Endothelial cell of umbilical vein (primary cell): ENCODE measurements at regions not wholly inside any gene's neighbourhood (a gene's known extent, or its start where the extent isn't known, plus 50 kb on each side); places are given as distances from the start of the nearest gene placed in this dataset.

Experiments used
- BruUV-seq: library from RNA; stranded (reverse); fragments of 400-500 nt; replicated peaks from 2 replicates; lab custom pipeline; 2021; lab: Mats Ljungman, UMichigan
- CTCF ChIA-PET: fragments of 300-600, 350-600 bp; sonication (Branson Sonifier 250); formaldehyde crosslinking; loops from one replicate; lab custom pipeline; 2021; ENCODE audit warnings: antibody characterized with exemption, inconsistent platforms; lab: Charles Lee
- POLR2A ChIA-PET: fragments of 300-600, 350-600 bp; sonication (Branson Sonifier 250); formaldehyde crosslinking; loops from one replicate; lab custom pipeline; 2021; ENCODE audit warnings: antibody characterized with exemption, inconsistent platforms; lab: Charles Lee
- DNase-seq: peaks from one replicate; pipeline ENCODE4 v3.0.0-alpha.2; 2011; ENCODE audit warnings: low read depth, low spot score
- FAIRE-seq: peaks from 2 replicates; lab custom pipeline; 2011; peaks lifted over from hg19 to GRCh38; lab: Jason Lieb, UNC
- H2AFZ ChIP-seq: 2 replicates; pipeline ENCODE4 v1.6.0; 2012; ENCODE audit warnings: low read depth, low read length, control low read depth, inconsistent platforms
- H3K27ac ChIP-seq: 2 replicates; pipeline ENCODE4 v1.5.1; 2011; ENCODE audit warnings: low read depth, mild to moderate bottlenecking, control low read depth, low read length, moderate library complexity; ENCODE audit not compliant: insufficient read depth
- H3K27me3 ChIP-seq, 2 experiments: 2 replicates each; pipeline versions ENCODE4 v1.6.0 to v1.6.1; 2011; ENCODE audit warnings: low read length in 2 of 2, mixed read lengths in 1 of 2; ENCODE audit not compliant: control insufficient read depth in 2 of 2, insufficient read depth in 2 of 2
- H3K36me3 ChIP-seq, 2 experiments: 2 replicates in 1 of 2; 3 replicates in 1 of 2; pipeline ENCODE4 v1.5.1; 2011; ENCODE audit warnings: low read length in 2 of 2, mild to moderate bottlenecking in 1 of 2, moderate library complexity in 1 of 2; ENCODE audit not compliant: control insufficient read depth in 2 of 2, insufficient read depth in 2 of 2; ENCODE audit errors: extremely low read depth in 1 of 2
- H3K4me1 ChIP-seq: 3 replicates; pipeline ENCODE4 v1.5.1; 2011; ENCODE audit warnings: mild to moderate bottlenecking, low read length; ENCODE audit not compliant: control insufficient read depth, insufficient read depth; ENCODE audit errors: extremely low read depth
- H3K4me2 ChIP-seq: 2 replicates; pipeline ENCODE4 v1.6.1; 2011; ENCODE audit warnings: low read length, control low read depth, mixed read lengths; ENCODE audit not compliant: insufficient read depth
- H3K4me3 ChIP-seq, 3 experiments: fragments of 200-600 bp in 1 of 3; sonication (generic), shearing (Covaris generic) in 1 of 3; replicated peaks in 1 of 3; 2 replicates each; pipeline ENCODE4 v1.5.1; 2011 to 2016; ENCODE audit warnings: control low read depth in 3 of 3, low read length in 3 of 3, mild to moderate bottlenecking in 2 of 3, inconsistent platforms in 1 of 3, low read depth in 1 of 3, moderate library complexity in 1 of 3; ENCODE audit not compliant: insufficient read depth in 1 of 3
- H3K79me2 ChIP-seq: 2 replicates; pipeline ENCODE4 v1.6.0; 2012; ENCODE audit warnings: low read length, inconsistent platforms; ENCODE audit not compliant: control insufficient read depth, insufficient read depth
- H3K9ac ChIP-seq: replicated peaks from 2 replicates; pipeline ENCODE3; 2011; ENCODE audit warnings: low read length, control low read depth; ENCODE audit not compliant: insufficient read depth; ENCODE audit errors: extremely low read depth
- H3K9me1 ChIP-seq: replicated peaks from 3 replicates; pipeline ENCODE4 v1.6.0; 2011; ENCODE audit warnings: mild to moderate bottlenecking, low read length; ENCODE audit not compliant: control insufficient read depth, insufficient read depth; ENCODE audit errors: extremely low read depth
- H3K9me3 ChIP-seq: replicated peaks from 2 replicates; pipeline ENCODE4 v1.5.1; 2012; ENCODE audit warnings: low read length, inconsistent platforms; ENCODE audit not compliant: control insufficient read depth, insufficient read depth
- H4K20me1 ChIP-seq: replicated peaks from 2 replicates; pipeline ENCODE3; 2011; ENCODE audit warnings: mild to moderate bottlenecking, low read length; ENCODE audit not compliant: control insufficient read depth, insufficient read depth; ENCODE audit errors: extremely low read depth
- EZH2 ChIP-seq: IDR thresholded peaks from 2 replicates; pipeline ENCODE4 v1.6.1; 2012; ENCODE audit warnings: borderline replicate concordance, low read depth, mild to moderate bottlenecking, moderate library complexity, low read length, inconsistent platforms; ENCODE audit not compliant: severe bottlenecking
- FOS ChIP-seq: IDR thresholded peaks from 2 replicates; pipeline ENCODE4 v1.6.1; 2011; ENCODE audit warnings: mild to moderate bottlenecking, low read length, moderate library complexity, borderline replicate concordance; ENCODE audit not compliant: insufficient read depth
- GATA2 ChIP-seq: IDR thresholded peaks from 2 replicates; pipeline ENCODE4 v1.7.0; 2011; ENCODE audit warnings: low read depth, mild to moderate bottlenecking, moderate library complexity, mixed read lengths, low read length; ENCODE audit not compliant: insufficient read length, insufficient read depth
- JUN ChIP-seq: IDR thresholded peaks from 2 replicates; pipeline ENCODE4 v1.6.1; 2011; ENCODE audit warnings: borderline replicate concordance, low read depth; ENCODE audit not compliant: insufficient read length, insufficient read depth
- MYC ChIP-seq: IDR thresholded peaks from one replicate; pipeline ENCODE4 v1.6.1; 2011; ENCODE audit warnings: mild to moderate bottlenecking, low read depth, low read length
- POLR2A ChIP-seq: IDR thresholded peaks from 2 replicates; pipeline ENCODE4 v1.6.1; 2012; ENCODE audit warnings: low read depth, mild to moderate bottlenecking, control low read depth, low read length
- POLR2AphosphoS5 ChIP-seq: IDR thresholded peaks from 2 replicates; pipeline ENCODE4 v1.6.1; 2012; ENCODE audit warnings: low read depth, mild to moderate bottlenecking, control low read depth, low read length, moderate library complexity; ENCODE audit not compliant: insufficient read depth
- dilution Hi-C: fragments of 300-500 bp; cut with MboI; formaldehyde crosslinking; loops from one replicate; pipeline ENCODE4 v1.15.0; 2019; ENCODE audit warnings: low sequenced_read_pairs; ENCODE audit not compliant: extremely low pct_ligation_motif_present
- intact Hi-C: fragments of 100-400 bp; cut with micrococcal nuclease; formaldehyde crosslinking; loops from one replicate; pipeline ENCODE4 v1.10.0; 2022
- TF ChIP-seq, protein P1 (sequence below), 2 donors: IDR thresholded peaks; 1 replicate in 1 of 2; 2 replicates in 1 of 2; pipeline ENCODE4 v1.5.1; 2011; ENCODE audit warnings: low read length in 2 of 2, mild to moderate bottlenecking in 2 of 2, moderate library complexity in 2 of 2, control low read depth in 1 of 2, inconsistent platforms in 1 of 2, low read depth in 1 of 2; ENCODE audit not compliant: insufficient read depth in 1 of 2; ENCODE audit errors: extremely low read depth in 1 of 2
- TF ChIP-seq, protein P2 (sequence below): IDR thresholded peaks from 2 replicates; pipeline ENCODE4 v1.6.1; 2011; ENCODE audit not compliant: insufficient read depth, insufficient read length

- POLR2A ChIA-PET = no interaction called here
- Histone ChIP-seq H3K9me3 (no peaks in the 10 kb centered on the region), H3K4me2 (no peak overlapping the region), H3K27me3 (no peaks in the 10 kb centered on the region), H3K27ac (no peak overlapping the region), H3K4me1 (no peaks in the 10 kb centered on the region), H3K36me3 (no peaks in the 10 kb centered on the region), H3K9me1 (no peaks in the 10 kb centered on the region), H3K4me3 (no peak overlapping the region), H4K20me1 (no peaks in the 10 kb centered on the region), H3K9ac (no peak overlapping the region), H3K79me2 (no peaks in the 10 kb centered on the region), H2AFZ (no peak overlapping the region)
- no peak for DNase-seq
- no peak for FAIRE-seq
- no peak for TF ChIP-seq GATA2
- no peak for TF ChIP-seq POLR2A
- TF ChIP-seq, protein P1, sequence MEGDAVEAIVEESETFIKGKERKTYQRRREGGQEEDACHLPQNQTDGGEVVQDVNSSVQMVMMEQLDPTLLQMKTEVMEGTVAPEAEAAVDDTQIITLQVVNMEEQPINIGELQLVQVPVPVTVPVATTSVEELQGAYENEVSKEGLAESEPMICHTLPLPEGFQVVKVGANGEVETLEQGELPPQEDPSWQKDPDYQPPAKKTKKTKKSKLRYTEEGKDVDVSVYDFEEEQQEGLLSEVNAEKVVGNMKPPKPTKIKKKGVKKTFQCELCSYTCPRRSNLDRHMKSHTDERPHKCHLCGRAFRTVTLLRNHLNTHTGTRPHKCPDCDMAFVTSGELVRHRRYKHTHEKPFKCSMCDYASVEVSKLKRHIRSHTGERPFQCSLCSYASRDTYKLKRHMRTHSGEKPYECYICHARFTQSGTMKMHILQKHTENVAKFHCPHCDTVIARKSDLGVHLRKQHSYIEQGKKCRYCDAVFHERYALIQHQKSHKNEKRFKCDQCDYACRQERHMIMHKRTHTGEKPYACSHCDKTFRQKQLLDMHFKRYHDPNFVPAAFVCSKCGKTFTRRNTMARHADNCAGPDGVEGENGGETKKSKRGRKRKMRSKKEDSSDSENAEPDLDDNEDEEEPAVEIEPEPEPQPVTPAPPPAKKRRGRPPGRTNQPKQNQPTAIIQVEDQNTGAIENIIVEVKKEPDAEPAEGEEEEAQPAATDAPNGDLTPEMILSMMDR (IDR thresholded peaks at IDR 0.05; ENCODE audit: extremely low read depth in 1 of 2, insufficient read depth in 1 of 2, low read depth in 1 of 2, low read length in 2 of 2) = no peak
- no peak for TF ChIP-seq POLR2AphosphoS5
- no peak for TF ChIP-seq FOS
- TF ChIP-seq, protein P2, sequence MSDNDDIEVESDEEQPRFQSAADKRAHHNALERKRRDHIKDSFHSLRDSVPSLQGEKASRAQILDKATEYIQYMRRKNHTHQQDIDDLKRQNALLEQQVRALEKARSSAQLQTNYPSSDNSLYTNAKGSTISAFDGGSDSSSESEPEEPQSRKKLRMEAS = no peak
- no peak for TF ChIP-seq EZH2
- TF ChIP-seq JUN = no peak
- TF ChIP-seq MYC = no peak
- BruUV-seq = no TSS peak
- intact Hi-C loops = no loop called here
- dilution Hi-C loops = no loop called here
- CTCF ChIA-PET = interaction anchor here (1.4 to 1.6 kb wide), 2 partner anchors 9 to 123 kb away, joined by 3 to 5 read pairs; no protein-coding TSS in a partner anchor
Observed at GRCh38 chr5:68409259-68409658, 193.7 kb downstream of the PIK3R1 start.
